ENCODE measurements at regions not wholly inside any gene's neighbourhood (a gene's known extent, or its start where the extent isn't known, plus 50 kb on each side); places are given as distances from the start of the nearest gene placed in this dataset.

- no peaks in the 10 kb centered on the region for H3K36me3 ChIP-seq (ENCODE audit: control insufficient read depth, insufficient read depth, low read length)
- H3K27me3 ChIP-seq (replicated peaks; ENCODE audit: control insufficient read depth, insufficient read depth, low read length): no peaks in the 10 kb centered on the region
- H3K4me3 ChIP-seq (replicated peaks; ENCODE audit: low read depth, low read length): no peak overlapping the region
- DNase-seq (ENCODE audit: extremely low read depth, insufficient read length): no peak
- no peak for TF ChIP-seq CTCF (IDR thresholded peaks at IDR 0.05; ENCODE audit: insufficient read depth, low read length, poor library complexity, severe bottlenecking)
These were observed 2591.7 kb upstream of the PCDH20 start for GRCh38 chr13:64007339-64007738.

- H3K4me3 ChIP-seq (replicated peaks; ENCODE audit: low read depth, low read length): no peak overlapping the region
- no peak for TF ChIP-seq CTCF (IDR thresholded peaks at IDR 0.05; ENCODE audit: insufficient read depth, low read length, poor library complexity, severe bottlenecking)
- no peaks in the 10 kb centered on the region for H3K36me3 ChIP-seq (ENCODE audit: control insufficient read depth, insufficient read depth, low read length)
- DNase-seq (ENCODE audit: extremely low read depth, insufficient read length): no peak
- no peaks in the 10 kb centered on the region for H3K27me3 ChIP-seq (replicated peaks; ENCODE audit: control insufficient read depth, insufficient read depth, low read length)
These were observed 2584.7 kb upstream of the PCDH20 start for GRCh38 chr13:64000321-64000720.

- no peak for TF ChIP-seq CTCF (IDR thresholded peaks at IDR 0.05; ENCODE audit: insufficient read depth, low read length, poor library complexity, severe bottlenecking)
- Histone ChIP-seq H3K36me3 (ENCODE audit: control insufficient read depth, insufficient read depth, low read length) (no peaks in the 10 kb centered on the region), H3K4me3 (replicated peaks; ENCODE audit: low read depth, low read length) (no peak overlapping the region), H3K27me3 (replicated peaks; ENCODE audit: control insufficient read depth, insufficient read depth, low read length) (no peaks in the 10 kb centered on the region)
- DNase-seq (ENCODE audit: extremely low read depth, insufficient read length): no peak
These were observed 2584.1 kb upstream of the PCDH20 start for GRCh38 chr13:63999614-64000305.

- no peak overlapping the region for H3K4me3 ChIP-seq (replicated peaks; ENCODE audit: low read depth, low read length)
- H3K36me3 ChIP-seq (ENCODE audit: control insufficient read depth, insufficient read depth, low read length): no peaks in the 10 kb centered on the region
- no peak for TF ChIP-seq CTCF (IDR thresholded peaks at IDR 0.05; ENCODE audit: insufficient read depth, low read length, poor library complexity, severe bottlenecking)
- no peaks in the 10 kb centered on the region for H3K27me3 ChIP-seq (replicated peaks; ENCODE audit: control insufficient read depth, insufficient read depth, low read length)
- DNase-seq (ENCODE audit: extremely low read depth, insufficient read length): no peak
These were observed 2567.7 kb upstream of the PCDH20 start for GRCh38 chr13:63983366-63983765.

- TF ChIP-seq CTCF (IDR thresholded peaks at IDR 0.05; ENCODE audit: insufficient read depth, low read length, poor library complexity, severe bottlenecking): no peak
- no peak for DNase-seq (ENCODE audit: extremely low read depth, insufficient read length)
- Histone ChIP-seq H3K27me3 (replicated peaks; ENCODE audit: control insufficient read depth, insufficient read depth, low read length) (no peaks in the 10 kb centered on the region), H3K4me3 (replicated peaks; ENCODE audit: low read depth, low read length) (no peak overlapping the region), H3K36me3 (ENCODE audit: control insufficient read depth, insufficient read depth, low read length) (no peaks in the 10 kb centered on the region)
These were observed 2564.3 kb upstream of the PCDH20 start for GRCh38 chr13:63979951-63980350.

GRCh38 chr13:63972328-63972727 is 2556.7 kb upstream of the PCDH20 start:
- H3K36me3 ChIP-seq (ENCODE audit: control insufficient read depth, insufficient read depth, low read length): no peaks in the 10 kb centered on the region
- no peak for DNase-seq (ENCODE audit: extremely low read depth, insufficient read length)
- no peak for TF ChIP-seq CTCF (IDR thresholded peaks at IDR 0.05; ENCODE audit: insufficient read depth, low read length, poor library complexity, severe bottlenecking)
- H3K4me3 ChIP-seq (replicated peaks; ENCODE audit: low read depth, low read length): no peak overlapping the region
- H3K27me3 ChIP-seq (replicated peaks; ENCODE audit: control insufficient read depth, insufficient read depth, low read length): no peaks in the 10 kb centered on the region
